Choroid plexus epithelial cell (primary cell): ENCODE measurements at regions not wholly inside any gene's neighbourhood (a gene's known extent, or its start where the extent isn't known, plus 50 kb on each side); places are given as distances from the start of the nearest gene placed in this dataset.
A peak's percentile ranks its signal among the peaks of the same experiment; 100 is the strongest.

Experiments used
- DNase-seq: peaks from one replicate; pipeline ENCODE4 v3.0.0-alpha.2; 2010; ENCODE audit warnings: low read depth
- H3K4me3 ChIP-seq: 2 replicates; pipeline ENCODE4 v1.5.1; 2011; ENCODE audit warnings: low read depth, mild to moderate bottlenecking, control low read depth, low read length, moderate library complexity
- CTCF ChIP-seq: conservative IDR thresholded peaks from 2 replicates; pipeline ENCODE4 v1.5.1; 2011; ENCODE audit warnings: low read depth, mild to moderate bottlenecking, control low read depth, inconsistent platforms, low read length, moderate library complexity

- no peak for TF ChIP-seq CTCF
- H3K4me3 ChIP-seq, result no peak overlapping the region
- no peak for DNase-seq
These were observed 541.9 kb upstream of the UBE2E2 start for GRCh38 chr3:22661121-22661700.

- no peak for DNase-seq
- no peak overlapping the region for H3K4me3 ChIP-seq
- no peak for TF ChIP-seq CTCF
These were observed 537.6 kb upstream of the UBE2E2 start for GRCh38 chr3:22665528-22665927.

GRCh38 chr3:22666736-22667135, 536.4 kb upstream of the UBE2E2 start:
- no peak for TF ChIP-seq CTCF
- H3K4me3 ChIP-seq, result no peak overlapping the region
- no peak for DNase-seq

GRCh38 chr3:22671848-22672247, 531.3 kb upstream of the UBE2E2 start:
- peak; percentile 1 for DNase-seq
- no peak for TF ChIP-seq CTCF

GRCh38 chr3:22684739-22685138, 518.4 kb upstream of the UBE2E2 start:
- TF ChIP-seq CTCF, result no peak
- H3K4me3 ChIP-seq, result no peak overlapping the region

More at GRCh38 chr3:22671848-22672247, 531.3 kb upstream of the UBE2E2 start:
- H3K4me3 ChIP-seq, result no peak overlapping the region

GRCh38 chr3:22685597-22685996, 517.5 kb upstream of the UBE2E2 start:
- TF ChIP-seq CTCF, result peak; percentile 74
- DNase-seq, result peak; percentile 49

More at GRCh38 chr3:22684739-22685138, 518.4 kb upstream of the UBE2E2 start:
- no peak for DNase-seq

GRCh38 chr3:22691407-22691806, 511.7 kb upstream of the UBE2E2 start:
- no peak overlapping the region for H3K4me3 ChIP-seq
- DNase-seq, result no peak
- no peak for TF ChIP-seq CTCF

More at GRCh38 chr3:22685597-22685996, 517.5 kb upstream of the UBE2E2 start:
- no peak overlapping the region for H3K4me3 ChIP-seq
